Fibroblast of lung (primary cell): ENCODE measurements at regions not wholly inside any gene's neighbourhood (a gene's known extent, or its start where the extent isn't known, plus 50 kb on each side); places are given as distances from the start of the nearest gene placed in this dataset.

Source experiments
- CTCF ChIP-seq, 2 donors: IDR thresholded peaks in 1 of 2; conservative IDR thresholded peaks in 1 of 2; 1 replicate in 1 of 2; 2 replicates in 1 of 2; pipeline ENCODE4 v1.5.1; 2011 to 2012; ENCODE audit warnings: low read length in 2 of 2, control low read depth in 1 of 2, inconsistent platforms in 1 of 2, low read depth in 1 of 2, mild to moderate bottlenecking in 1 of 2
- EZH2 ChIP-seq: IDR thresholded peaks from 2 replicates; pipeline ENCODE4 v1.5.1; 2012; ENCODE audit warnings: low read length, control low read depth, mild to moderate bottlenecking; ENCODE audit errors: missing control alignments

- TF ChIP-seq CTCF (conservative IDR thresholded peaks at IDR 0.05 in 1 of 2, IDR thresholded peaks at IDR 0.05 in 1 of 2; ENCODE audit: low read depth in 1 of 2, low read length in 2 of 2) (no peak), EZH2 (no peak)
Measured at GRCh38 chr10:2899246-2899951, 167.9 kb upstream of the PFKP start.
